Posterior vena cava (tissue), 2 donors: ENCODE measurements at regions not wholly inside any gene's neighbourhood (a gene's known extent, or its start where the extent isn't known, plus 50 kb on each side); places are given as distances from the start of the nearest gene placed in this dataset.

ENCODE experiments used
- DNase-seq: peaks from one replicate; pipeline ENCODE4 v3.0.0-alpha.2; 2020; ENCODE audit warnings: low spot score
- intact Hi-C, 2 donors: fragments of 100-400 bp; cut with DNase I; formaldehyde crosslinking; loops; one replicate each; pipeline versions ENCODE4 v1.14.1 to v1.14.2; 2022 to 2023
- donor health status: DM: yes; HTN: yes; CAD: no.
- donor health status: DM: yes; HTN: yes; CAD: no.

DNA sequence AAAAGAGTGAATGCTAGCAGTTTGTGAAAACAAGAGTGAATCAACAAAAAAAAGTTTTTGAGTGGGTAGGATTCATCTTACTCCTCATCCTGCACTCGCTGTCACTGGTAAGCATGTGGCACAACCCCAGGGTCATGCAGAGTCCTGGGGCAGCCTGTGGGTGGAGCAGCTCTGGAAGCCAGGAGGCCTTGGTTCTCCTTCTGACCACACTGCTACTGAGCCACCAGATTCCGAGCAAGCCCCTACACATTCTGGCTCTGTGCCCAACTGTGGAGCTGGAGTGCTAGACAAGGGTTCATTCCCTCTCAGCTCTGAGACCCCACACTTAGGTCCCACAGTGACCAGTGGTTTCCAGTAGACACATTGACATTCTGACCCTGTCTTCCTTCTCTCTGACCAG lies 670.6 kb downstream of the BCL11A start:
- intact Hi-C loops = loop anchor here in 1 of 2 donors (5.0 kb wide), 1 partner anchor 556 kb away; no protein-coding TSS in a partner anchor
- DNase-seq = no peak

DNA sequence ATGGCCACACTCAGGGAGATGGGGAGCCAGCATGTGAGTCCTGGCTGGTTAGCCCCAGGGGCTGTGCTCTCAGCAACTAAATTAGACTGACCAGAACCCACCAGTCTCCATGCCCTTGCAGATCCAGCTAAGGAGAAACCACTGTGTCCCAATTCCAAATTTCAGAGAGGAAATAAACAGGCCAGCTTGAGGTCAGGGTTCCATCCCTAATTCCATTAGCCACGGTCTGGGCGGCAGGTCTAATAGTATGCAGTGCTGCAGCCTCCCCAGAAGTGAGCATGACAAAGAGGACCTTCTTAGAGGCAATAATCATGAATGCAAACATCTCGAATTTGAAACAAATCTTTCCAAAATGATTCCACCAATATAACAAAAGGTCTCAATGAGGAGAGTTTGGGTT lies 671.2 kb downstream of the BCL11A start:
- intact Hi-C loops = loop anchor here in 1 of 2 donors (5.0 kb wide), 1 partner anchor 555 kb away; no protein-coding TSS in a partner anchor
- DNase-seq = no peak

DNA sequence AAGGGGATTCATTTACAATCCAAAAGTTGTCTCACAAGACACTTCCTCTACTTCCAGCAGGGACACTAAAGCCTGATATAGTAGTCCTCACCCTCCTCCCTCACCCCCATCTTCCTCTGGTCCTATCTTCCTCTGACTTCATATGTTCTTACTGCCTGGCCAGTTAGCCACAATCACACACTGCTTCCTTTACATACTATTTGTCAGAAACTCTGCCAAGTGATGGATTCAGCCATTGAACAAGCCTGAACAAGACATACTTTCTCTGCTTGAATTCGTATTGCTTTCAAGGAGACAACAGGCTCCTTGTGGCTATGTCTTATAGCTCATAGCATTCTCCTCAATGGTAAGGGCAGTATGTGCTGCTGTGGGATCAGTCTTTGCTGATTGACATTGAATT lies 672.2 kb downstream of the BCL11A start:
- intact Hi-C loops = loop anchor here in 1 of 2 donors (5.0 kb wide), 1 partner anchor 554 kb away; no protein-coding TSS in a partner anchor

DNA sequence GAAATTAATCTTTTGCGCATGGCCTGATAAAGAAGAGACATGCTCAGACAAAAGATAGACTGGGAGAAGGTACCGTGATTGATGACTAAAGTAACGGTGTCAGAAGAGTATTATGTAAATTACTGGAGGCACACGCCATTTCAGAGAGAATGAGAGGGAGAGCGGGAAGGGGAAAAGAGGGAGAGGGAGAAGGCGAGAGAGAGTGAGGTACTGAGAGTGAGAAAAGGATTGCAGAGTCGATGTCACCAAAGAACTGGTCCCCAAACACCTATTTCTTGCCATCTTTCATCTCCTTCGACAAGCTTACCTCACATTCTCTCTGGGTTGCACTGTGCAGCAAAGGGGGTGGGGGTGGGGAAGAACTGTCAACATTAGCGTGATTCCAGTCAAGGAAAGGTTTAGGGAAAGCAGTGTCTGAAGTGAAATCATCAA lies 673.7 kb downstream of the BCL11A start:
- DNase-seq = no peak
- intact Hi-C loops = loop anchor here in 1 of 2 donors (5.0 kb wide), 1 partner anchor 552 kb away; no protein-coding TSS in a partner anchor

More for the DNA sequence above, 672.2 kb downstream of the BCL11A start:
- no peak for DNase-seq

DNA sequence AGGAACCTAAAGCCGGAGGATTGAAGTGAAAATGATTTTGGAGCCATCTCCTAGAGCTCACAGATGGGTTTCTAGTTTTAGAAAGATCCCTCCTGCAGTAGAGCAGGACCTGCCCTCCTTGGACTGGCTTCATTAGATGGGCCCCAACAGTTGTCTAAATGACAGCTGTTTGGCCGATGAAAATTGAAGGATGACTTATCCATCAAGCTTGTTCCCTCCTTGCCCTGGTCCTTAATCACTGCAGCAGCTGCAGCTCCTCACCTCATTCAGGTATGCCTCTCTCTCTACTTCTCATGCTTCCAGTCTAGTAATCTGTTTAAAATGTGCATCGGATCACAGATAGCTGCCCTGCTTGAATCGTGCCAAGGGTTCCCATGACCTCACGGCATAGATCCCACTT lies 677.6 kb downstream of the BCL11A start:
- intact Hi-C loops = no loop called here
- DNase-seq = no peak

DNA sequence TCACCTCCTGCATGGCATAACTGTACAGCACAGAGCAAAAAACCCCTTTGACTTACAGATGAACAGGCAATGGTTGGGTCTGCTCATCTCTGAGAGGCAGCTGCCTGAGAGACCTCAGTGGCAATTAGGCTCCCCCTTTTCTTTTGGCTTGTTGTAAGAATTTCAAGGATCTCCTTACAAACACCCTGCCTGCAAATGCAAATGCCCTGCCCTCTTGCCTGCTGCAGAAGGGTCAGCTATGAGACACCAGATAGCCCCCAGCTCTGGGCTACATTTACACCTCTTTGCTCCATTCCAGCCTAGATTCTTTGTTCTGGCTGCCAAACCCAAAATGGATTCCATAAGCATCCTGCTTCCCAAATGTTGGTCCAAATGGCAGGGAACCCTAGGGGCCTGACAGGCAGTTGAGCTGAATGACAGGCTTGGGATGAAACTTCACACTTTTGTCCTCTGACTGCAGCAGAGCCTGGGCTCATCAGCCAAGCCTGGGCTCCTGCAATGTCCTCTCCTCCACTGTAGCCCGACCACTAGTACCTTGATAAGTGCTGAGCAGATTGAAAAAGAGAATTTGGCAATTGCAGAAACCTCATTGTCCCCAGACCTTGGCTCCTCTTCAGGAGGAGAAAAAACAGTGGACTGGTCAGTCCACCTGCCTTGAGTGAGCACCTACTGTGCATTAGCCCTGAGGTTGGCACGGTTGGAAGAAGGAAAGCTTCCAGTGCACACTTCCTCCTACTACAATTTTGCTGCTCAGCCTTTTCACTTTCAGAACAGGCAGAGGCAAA lies 678.3 kb downstream of the BCL11A start:
- intact Hi-C loops = no loop called here
- no peak for DNase-seq

DNA sequence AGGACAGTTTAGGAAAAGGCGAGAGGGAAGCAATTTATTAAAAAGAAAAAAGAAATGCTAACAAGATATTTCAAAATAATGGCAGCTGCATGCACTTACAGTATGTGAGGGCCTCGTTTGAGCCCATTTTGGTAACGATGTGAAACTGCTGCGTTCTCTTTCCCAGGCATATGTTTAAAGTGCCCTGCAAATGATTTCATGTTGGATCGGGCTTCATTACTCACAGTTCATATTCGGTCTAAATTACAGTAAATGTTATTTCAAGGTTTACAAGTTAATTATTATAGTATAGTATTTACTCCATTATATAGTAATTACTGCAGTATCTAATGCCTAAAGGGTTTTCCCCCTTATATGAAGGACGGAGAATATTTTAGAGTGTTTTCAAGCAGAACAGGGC lies 679.1 kb downstream of the BCL11A start:
- no peak for DNase-seq
- intact Hi-C loops = no loop called here

DNA sequence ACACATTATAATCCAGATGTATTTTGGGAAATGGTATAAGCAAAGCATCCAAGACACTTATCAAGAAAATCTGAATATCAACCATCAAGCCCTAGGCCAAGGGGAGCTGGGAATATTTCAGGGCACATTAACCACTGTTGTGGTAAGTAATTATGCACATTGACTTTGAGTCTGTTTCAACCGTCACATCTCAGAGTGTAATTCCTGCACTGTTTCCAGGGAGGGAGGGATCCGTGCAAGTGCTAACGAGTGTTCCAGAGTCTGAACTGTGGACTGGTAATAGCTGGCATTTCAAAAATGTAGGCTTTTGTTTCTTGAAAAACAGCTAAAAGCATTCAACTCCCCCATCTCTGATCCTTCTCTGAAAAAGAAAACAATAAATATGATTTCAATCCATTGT lies 681.6 kb downstream of the BCL11A start:
- intact Hi-C loops = no loop called here
- no peak for DNase-seq

DNA sequence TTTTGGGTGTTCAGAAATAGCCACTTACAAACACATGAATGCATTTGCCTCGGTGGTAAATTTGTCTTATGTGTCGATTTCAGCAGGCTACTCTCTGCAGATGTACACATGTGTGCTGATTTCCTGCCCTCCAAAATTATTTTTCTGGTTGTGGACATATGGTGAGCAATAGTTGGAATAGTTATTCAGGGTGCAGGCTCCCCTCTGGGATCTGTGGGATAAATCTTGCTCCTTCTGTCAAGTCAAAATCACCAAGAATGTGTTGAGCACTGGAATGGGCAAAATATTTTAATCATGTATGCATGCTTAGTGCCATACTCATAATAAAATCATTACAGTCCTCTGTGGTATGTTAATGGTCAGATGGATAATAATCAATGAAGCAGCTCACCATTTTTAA lies 684.5 kb downstream of the BCL11A start:
- intact Hi-C loops = no loop called here
- no peak for DNase-seq

DNA sequence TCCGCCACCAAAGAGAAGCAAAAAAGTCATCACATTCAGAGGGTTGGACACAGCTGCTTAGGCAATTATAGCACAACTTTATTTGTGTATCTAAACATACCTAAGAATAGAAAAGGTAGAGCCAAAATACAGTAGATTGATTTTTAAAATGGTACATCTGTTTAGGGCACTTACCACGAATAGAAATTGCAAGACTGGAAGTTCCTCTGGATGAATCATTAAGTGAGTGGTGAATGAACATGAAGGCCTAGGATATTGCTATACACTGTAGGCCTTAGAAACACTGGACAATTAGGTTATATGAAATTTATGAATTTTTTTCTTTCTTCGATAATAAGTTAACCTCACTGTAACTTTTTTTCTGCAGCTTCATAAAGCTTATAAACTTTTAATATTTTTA lies 687.0 kb downstream of the BCL11A start:
- intact Hi-C loops = no loop called here
- DNase-seq = no peak

DNA sequence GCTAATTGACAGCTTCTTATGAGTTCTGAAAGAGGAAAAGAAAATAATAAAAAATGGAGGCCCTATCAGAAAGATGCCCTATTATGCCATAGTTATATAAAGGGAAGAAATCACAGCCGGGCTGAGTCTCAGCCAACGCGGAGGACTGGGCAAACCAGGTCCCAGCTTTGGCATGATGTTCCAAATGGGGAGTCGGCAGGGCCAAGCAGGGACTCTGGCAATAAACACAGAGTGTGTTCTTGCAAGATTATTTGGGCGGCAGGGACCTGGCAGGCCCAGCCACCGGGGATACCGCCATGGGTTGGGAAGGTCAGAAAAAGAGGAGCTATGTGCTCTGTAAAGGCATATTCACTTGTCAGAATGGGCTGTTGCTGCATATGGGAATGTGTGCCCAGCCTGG lies 694.9 kb downstream of the BCL11A start:
- DNase-seq = no peak
- intact Hi-C loops = no loop called here

DNA sequence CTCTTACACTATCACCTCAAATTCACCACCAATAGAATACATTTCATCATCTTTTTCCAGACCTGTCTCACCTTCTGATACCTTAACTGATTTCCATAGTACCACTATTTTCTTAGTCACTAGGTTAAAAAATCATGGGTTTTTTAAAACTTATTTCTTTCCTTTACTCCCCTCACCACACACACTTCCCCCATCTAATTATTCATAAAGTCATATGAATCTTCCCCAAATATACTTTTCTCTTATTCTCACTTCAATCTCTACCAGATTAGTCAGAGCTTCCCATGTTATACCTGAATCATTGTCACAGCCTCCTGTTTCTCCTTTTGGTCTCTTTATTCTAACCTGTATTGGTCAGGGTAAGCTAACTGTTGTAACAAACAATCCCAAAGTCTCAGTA lies 696.3 kb downstream of the BCL11A start:
- no peak for DNase-seq
- intact Hi-C loops = no loop called here

DNA sequence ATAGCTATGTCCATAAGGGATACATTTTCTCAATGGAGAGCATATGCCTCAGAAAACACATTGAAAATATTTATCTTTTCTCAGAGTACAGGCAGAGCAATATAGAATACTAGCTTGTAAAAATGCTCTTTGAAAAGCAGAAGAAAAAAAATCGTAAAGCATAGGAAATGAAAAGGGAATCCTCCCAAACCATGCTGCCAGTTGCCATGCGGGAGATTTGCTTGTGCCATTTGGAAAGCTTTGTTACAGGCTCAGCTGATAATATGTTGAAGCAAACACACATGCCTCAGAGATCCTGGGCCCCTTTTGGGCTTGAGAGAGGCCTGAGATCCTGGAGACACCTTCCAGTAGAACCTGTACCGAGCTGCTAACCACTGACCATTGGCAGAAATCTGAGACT lies 697.1 kb downstream of the BCL11A start:
- intact Hi-C loops = no loop called here
- no peak for DNase-seq

DNA sequence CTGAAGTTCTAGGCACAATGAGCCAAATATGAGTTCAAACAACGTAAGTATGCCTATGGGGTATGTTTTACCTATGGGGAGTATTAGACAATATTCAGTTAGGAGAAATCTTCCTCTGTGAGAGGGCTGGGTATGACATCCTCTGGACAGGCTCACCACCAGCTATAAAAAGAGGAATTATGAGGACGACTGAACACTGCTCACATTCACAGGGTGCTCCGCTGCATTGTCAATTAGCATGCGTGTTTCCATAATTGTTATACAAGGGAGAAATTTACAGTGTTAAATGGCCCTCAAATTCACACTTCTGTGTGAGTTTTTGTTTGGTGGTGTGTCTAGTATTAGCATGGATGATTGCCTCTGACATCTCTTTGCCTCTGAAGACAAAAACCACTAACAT lies 700.4 kb downstream of the BCL11A start:
- intact Hi-C loops = no loop called here

DNA sequence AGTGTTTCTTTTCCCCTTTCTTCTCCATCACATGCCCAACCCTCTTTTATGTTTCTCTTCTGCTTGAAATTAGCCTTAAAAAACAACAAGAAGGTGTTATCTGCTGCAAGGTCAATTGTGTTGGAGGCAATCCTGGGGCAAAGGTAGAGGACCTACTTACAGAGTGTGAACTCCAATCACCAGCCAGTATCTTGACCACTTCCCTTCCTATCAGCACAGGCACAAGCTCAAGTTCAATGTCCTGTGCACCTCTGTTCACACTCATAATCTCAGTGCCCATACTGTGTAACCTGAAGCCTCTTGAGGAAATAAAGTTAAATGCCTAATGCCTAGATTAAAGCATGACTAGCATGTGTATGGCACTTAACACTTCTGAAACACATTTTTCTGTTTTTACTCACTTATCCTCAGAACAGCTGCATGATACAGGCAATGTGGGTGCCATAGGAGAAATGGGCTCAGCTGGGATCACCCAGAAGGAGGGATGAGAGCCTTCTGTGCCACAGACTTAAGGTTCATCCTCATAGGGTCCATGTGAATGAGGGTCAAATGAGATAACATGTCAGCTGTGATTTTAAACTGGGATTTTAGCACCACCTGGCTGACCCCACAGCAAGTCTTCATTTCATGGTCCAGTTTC lies 701.5 kb downstream of the BCL11A start:
- intact Hi-C loops = no loop called here
- no peak for DNase-seq

More for the DNA sequence above, 700.4 kb downstream of the BCL11A start:
- no peak for DNase-seq

DNA sequence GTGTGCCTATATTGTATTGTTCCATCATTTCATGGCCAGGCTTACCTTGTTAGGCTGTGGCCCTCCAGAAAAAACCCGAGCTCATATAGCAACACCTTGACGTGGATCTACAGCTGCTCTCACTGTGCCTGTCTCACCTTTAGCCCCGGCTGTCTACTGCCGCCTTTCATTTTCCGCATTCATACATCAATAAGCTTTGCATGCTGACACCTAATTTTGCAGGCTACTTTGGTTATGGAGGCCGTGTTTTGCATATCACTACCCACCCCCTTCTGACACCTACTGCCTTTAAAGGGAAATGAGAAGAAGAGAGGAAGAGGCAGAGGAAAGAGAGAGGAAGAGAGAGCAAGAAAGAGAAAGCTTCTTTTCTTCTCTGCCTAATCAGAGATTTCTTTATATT lies 702.9 kb downstream of the BCL11A start:
- intact Hi-C loops = loop anchor here in 1 of 2 donors (1.0 kb wide), 1 partner anchor 9 kb away; no protein-coding TSS in a partner anchor
- no peak for DNase-seq

DNA sequence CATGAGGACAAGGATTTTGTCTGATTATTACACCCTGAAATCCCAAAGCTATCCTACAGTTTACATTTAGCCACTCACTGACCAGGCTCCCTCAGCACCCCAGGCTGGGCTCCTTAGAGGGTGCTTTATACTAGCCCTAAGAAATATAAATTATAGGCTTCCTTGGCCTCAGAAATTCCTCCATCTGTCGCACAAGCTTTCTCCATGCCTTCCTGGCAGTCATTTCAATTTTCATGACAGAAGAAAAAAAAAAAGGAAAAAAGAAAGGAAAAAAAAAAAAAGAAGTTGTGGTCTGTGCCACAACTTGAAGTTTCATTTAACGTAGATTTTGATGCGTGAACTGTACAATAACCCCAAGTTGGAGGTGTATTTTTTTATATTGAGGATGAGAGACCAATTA lies 719.5 kb downstream of the BCL11A start:
- DNase-seq = no peak
- intact Hi-C loops = no loop called here

DNA sequence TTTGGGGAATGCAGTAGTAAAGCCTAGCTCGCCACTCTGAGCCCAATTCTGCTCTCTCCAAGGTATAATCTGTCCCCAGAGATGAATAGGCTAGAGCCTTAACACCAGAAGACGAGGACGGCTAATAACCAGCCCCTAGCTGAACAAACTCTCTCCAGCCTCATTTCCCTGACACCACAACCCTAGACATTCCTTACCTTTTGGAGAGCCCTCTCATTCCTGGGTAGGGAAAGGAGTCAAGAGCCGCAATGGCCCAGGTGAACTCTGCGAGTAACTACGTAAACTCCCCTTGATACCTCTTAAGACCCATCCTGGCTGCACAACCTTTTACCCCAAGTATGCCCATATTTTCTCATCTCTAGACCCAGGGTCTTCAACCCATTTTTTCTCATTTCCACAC lies 722.9 kb downstream of the BCL11A start:
- DNase-seq = no peak
- intact Hi-C loops = no loop called here

DNA sequence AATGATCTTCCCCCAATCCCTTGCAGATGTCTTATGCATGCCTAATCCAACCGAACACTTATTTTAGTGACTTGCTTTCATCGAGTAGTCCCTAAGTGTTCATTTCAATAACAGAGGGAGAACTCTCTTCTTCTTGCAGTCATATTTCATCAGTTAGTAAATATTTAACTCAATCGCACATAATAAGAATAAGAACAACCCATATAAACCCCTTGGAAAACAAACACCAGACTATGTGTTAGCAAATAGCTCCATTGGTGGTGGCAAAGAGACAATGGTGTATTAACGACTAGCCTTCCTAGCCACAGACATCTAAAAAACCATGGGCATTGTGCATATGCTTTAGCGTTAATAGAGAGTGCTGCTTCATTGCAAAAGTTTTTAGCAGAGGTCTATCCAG lies 725.8 kb downstream of the BCL11A start:
- intact Hi-C loops = no loop called here
- no peak for DNase-seq

DNA sequence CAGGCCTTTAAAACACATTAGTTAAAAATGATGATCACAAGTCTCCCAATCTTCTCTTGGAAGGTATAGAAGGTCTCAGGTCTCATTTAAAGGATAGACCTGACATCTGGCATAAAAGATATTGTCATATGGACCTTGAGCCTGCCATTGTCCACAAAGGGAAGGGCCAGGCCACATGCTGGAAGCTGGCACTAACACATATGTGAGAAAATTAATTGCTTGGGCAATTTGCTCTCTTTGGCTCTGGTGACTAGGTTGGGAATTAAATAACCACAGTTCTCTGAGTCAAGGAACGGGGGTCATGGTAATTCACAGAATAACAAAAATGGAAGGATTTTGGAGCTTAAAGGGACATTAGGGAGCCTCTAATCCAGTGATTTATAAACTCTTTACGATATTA lies 727.3 kb downstream of the BCL11A start:
- no peak for DNase-seq
- intact Hi-C loops = no loop called here

DNA sequence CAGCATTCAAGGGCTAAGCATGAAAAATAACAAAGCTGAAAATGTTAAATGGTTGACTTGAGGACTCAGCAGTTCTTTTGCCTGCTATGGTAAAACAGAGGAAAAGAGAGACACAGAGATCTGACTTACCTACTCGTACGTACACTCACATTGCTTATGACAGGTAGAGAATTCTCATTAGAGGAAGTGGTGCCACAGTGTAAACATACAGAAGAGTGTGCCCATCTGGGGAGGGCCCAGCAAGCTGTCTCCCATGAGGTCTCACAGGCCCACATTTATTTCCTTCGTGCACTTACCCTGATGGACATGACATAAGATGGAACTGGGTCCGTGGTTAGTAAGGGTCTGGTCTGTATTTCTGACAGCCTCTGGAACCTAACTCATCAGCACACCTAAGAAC lies 729.1 kb downstream of the BCL11A start:
- intact Hi-C loops = no loop called here
- DNase-seq = no peak
